T-helper 1 cell (primary cell): ENCODE measurements at regions not wholly inside any gene's neighbourhood (a gene's known extent, or its start where the extent isn't known, plus 50 kb on each side); places are given as distances from the start of the nearest gene placed in this dataset.
A peak's percentile ranks its signal among the peaks of the same experiment; 100 is the strongest.

Experiments
- DNase-seq, 5 donors: peaks; one replicate each; pipeline ENCODE4 v3.0.0-alpha.2; 2012 to 2020

GRCh38 chr2:239682518-239682917 is 281.7 kb upstream of the HDAC4 start:
- DNase-seq, result no peak

GRCh38 chr2:239679755-239680154 is 278.9 kb upstream of the HDAC4 start:
- no peak for DNase-seq

- no peak for DNase-seq
These were observed 278.0 kb upstream of the HDAC4 start for GRCh38 chr2:239678666-239679296.

- DNase-seq, result no peak
These were observed 277.3 kb upstream of the HDAC4 start for GRCh38 chr2:239678186-239678490.

GRCh38 chr2:239677453-239678185 is 276.8 kb upstream of the HDAC4 start:
- no peak for DNase-seq

GRCh38 chr2:239676716-239677452 is 276.1 kb upstream of the HDAC4 start:
- DNase-seq, result no peak

- DNase-seq, result no peak
These were observed 275.3 kb upstream of the HDAC4 start for GRCh38 chr2:239675826-239676715.

GRCh38 chr2:239674981-239675825 is 274.4 kb upstream of the HDAC4 start:
- no peak for DNase-seq

GRCh38 chr2:239674101-239674980 is 273.5 kb upstream of the HDAC4 start:
- no peak for DNase-seq

- no peak for DNase-seq
These were observed 272.8 kb upstream of the HDAC4 start for GRCh38 chr2:239673641-239674040.

- DNase-seq, result no peak
These were observed 271.4 kb upstream of the HDAC4 start for GRCh38 chr2:239671916-239672849.

- DNase-seq, result no peak
These were observed 270.7 kb upstream of the HDAC4 start for GRCh38 chr2:239671471-239671870.

- DNase-seq, result peak in 1 of 5 donors; percentile 7
These were observed 269.8 kb upstream of the HDAC4 start for GRCh38 chr2:239670463-239671120.

- DNase-seq, result peak in 1 of 5 donors; percentile 3
These were observed 269.2 kb upstream of the HDAC4 start for GRCh38 chr2:239669899-239670460.

GRCh38 chr2:239669181-239669898 is 268.5 kb upstream of the HDAC4 start:
- DNase-seq, result no peak

- no peak for DNase-seq
These were observed 267.8 kb upstream of the HDAC4 start for GRCh38 chr2:239668651-239669050.

GRCh38 chr2:239668042-239668441 is 267.2 kb upstream of the HDAC4 start:
- no peak for DNase-seq

GRCh38 chr2:239667431-239667985 is 266.7 kb upstream of the HDAC4 start:
- no peak for DNase-seq
